ENCODE measurements at regions not wholly inside any gene's neighbourhood (a gene's known extent, or its start where the extent isn't known, plus 50 kb on each side); places are given as distances from the start of the nearest gene placed in this dataset.

GRCh38 chr17:70661342-70662222, 492.2 kb downstream of the KCNJ2 start:
- TF ChIP-seq TCF7L2 (IDR thresholded peaks at IDR 0.05; ENCODE audit: low read depth, low read length) (no peak), CTCF (IDR thresholded peaks at IDR 0.05) (no peak), SIN3A (IDR thresholded peaks at IDR 0.05; ENCODE audit: borderline replicate concordance, insufficient read depth, low read depth, low read length) (no peak)

All from Panc1 (cell line).